GM21381 (cell line): ENCODE measurements at regions not wholly inside any gene's neighbourhood (a gene's known extent, or its start where the extent isn't known, plus 50 kb on each side); places are given as distances from the start of the nearest gene placed in this dataset.

ENCODE experiments used
- ATAC-seq: cut with Tn5 transposase; IDR thresholded peaks from one replicate; pipeline ENCODE4 v1.9.1; 2021; ENCODE audit warnings: mild to moderate bottlenecking, moderate library complexity; ENCODE audit not compliant: unreplicated experiment

DNA sequence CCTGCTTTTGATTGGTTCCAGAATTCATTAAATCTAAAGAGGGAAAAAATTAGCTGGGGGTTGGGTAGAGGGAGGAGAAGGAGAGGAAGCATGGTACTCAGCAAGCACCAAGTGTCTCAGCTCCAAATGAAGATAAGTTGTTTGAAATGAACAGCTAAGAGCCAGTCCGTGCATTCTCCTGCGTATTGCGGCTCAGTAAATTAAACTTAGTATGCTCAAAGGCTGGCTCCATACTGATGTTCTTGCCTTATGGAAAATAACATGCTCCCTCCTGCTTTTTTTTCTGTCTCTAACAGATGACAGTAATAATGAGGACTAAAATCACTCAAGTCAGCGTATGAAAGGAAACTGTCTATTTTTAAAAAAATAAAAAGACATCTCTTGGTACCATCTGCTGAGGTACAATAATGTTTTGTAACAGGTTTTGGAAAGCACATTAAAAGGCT lies 161.0 kb downstream of the SPATA31D1 start:
- ATAC-seq, result no peak

DNA sequence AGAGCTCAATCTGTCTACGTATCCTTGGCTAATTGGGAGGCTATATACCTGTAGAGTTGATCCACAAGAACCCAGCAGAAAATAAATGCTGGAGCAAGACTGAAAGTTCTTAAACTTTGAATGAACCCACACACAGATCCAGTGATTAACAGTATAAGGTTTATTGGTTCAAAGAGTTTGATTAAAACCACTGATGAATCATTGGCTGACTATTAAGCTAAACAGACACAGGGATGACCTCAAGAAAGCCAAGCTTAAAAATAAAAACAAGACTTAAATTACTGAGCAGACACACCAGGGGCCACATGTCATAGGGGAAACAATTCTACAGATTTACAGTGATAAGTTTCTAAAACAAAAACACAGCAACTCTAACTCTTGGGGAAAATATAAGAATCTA lies 163.6 kb downstream of the SPATA31D1 start:
- no peak for ATAC-seq

DNA sequence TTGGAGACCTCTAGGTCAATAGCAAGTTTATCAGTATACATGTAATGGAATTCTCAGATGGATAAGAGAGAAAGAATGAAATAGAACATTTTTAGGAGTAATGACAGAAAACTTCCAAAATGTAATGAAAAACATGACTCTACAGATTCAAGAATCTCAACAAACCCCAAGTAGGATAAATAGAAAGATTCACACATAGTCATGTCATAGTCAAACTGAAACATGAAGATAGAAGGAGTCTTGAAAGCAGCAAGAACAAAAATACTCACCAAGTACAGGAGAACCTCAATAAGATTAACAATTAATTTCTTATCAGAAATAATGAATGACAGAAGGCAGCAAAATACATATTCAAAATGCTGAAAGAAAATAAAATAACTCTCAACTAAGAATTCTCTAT lies 164.5 kb downstream of the SPATA31D1 start:
- no peak for ATAC-seq

DNA sequence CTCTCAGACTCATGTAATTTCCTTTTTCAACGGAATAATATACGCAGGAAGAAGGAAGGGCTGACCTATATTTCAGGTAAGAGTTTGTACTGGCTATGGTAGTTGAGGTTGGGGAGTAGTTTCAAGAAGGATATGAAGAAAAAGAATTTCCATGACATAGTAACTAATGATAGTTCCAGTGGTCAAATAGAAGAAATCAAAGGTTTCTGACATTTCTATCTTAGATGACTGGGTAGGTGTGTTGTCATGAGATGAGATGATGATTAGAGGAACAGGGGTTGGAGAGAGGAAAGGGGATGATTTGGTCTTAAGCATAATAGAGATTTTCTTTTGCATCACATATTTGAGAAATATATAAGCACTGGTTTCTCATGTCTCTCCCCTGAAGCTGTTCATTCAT lies 166.0 kb downstream of the SPATA31D1 start:
- ATAC-seq, result no peak

DNA sequence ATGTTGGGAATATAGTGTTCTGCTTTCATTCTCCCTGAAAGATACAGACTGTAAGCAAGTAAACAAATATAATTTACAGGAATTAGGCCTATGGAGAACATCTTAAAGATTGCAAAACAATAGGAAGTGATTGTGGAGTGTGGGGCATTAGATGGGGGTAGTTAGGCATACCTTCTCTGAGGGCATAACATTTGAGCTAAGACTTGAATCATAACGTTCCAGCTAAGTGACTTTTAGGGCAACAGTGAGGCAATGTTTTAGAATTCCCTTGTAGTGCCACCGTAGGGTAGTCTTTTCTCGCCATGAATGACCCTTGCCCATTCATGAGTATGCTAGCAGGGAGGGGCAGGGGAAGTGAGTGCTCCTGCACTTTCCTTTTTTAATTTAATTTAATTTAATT lies 173.3 kb downstream of the SPATA31D1 start:
- ATAC-seq, result no peak

DNA sequence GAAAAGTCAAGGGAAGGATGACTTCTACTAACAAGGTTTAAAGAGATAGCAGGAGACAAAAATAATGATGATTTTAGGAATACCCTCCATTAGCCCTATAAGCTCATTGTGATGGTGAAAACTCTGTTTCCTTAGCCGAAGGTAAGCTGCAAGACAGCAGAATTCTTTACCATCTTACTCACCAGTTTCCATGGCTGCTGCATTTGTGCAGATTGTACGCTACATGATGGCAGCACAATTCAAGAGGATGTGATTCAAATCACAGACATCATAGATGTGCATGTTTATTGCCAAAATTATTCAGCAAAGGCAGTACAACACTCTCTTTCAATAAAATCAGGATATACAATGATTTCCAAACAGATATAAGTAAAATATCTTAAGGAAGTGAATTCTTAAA lies 175.6 kb downstream of the SPATA31D1 start:
- ATAC-seq, result no peak

DNA sequence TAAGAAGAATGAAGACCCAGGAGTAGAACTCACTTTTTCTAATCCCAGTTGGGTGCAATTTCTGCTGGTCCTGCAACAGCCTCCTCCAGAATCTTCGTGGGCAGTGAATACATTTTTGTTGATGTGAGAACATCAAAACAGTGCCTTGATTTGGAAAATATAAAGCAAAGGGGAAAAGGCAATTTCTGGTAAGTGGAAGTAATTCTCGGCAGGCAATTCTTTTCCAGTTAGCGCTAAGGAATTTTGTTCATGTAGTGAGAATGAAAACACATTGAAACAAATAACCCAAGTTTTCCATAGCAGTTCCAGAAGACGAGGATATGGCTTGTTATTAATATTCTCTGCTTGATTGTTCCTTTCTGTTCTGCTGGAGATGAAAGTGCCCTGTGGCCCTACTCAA lies 178.7 kb downstream of the SPATA31D1 start:
- ATAC-seq, result no peak

DNA sequence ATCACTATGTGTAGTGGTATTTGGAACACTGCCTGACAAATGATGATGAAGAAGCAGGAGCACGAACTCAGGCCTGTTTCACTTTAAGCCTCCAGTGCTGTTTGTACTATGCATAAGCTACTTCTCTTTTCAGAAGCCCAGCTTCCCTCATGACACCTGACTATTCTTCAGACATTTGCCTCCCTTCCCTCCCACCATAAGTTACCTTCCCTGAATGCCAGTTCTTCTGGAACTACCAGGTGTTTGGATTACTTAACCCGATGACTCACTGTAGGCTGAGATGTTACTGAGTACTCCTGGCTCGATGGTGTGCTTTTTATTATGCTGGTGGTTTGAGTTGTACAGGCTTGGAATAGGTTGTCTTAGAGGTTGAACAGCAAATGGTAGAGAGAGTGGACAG lies 180.0 kb downstream of the SPATA31D1 start:
- no peak for ATAC-seq

DNA sequence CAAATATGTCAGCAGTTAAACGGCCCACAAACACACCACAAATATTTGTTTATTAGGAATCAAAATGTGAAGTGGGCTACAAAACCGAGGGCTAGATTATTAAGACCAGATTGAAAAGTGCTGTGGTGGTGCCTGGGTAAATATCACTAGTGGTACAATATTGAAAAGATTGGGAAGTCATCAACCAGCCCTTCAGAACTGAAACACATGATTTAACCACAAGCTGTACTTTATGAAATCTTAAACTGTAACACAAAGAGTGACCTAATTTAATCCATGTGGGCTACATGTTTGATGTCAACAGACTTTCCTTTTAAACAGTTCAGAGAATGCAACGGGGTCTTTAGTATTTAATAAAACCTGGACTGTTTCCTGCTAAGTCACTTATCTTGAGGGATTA lies 182.3 kb downstream of the SPATA31D1 start:
- no peak for ATAC-seq

DNA sequence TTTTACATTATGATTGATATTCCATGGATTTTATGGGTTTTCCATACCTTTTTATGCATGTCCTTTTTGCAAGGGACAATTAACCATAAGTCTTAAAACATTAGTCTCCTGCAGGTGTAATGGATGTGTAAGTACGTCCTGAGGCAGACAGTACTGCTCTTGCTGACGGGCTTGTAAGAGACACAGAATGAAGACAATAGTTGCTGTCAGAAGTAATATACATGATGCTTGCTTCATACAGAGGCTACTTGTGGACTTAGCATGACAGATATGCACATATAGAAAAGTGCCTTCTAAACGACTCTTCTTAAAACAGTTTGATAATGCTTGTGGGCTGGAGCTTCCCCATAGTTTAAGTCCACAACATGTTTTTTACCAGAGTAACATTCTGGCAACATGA lies 182.7 kb downstream of the SPATA31D1 start:
- ATAC-seq, result no peak

DNA sequence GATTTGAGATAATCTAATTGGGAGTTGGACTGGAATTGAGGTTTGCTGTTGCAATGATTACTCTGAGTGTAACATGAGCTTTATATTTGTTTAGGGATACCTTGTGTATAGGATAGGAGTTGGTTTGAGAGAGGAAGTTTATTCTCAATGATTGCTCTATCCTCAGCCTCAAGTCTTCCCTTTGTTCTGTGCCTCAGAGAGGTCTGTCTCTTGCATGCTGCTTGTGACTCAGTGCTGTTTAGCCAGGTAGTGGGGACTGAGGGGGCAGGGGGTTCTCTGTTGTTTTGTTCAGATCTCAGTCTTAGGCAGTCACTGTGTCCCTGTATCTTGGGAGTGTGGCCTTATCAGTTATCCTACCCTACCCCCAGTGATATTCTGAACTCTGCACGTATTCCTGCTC lies 192.1 kb downstream of the SPATA31D1 start:
- no peak for ATAC-seq

DNA sequence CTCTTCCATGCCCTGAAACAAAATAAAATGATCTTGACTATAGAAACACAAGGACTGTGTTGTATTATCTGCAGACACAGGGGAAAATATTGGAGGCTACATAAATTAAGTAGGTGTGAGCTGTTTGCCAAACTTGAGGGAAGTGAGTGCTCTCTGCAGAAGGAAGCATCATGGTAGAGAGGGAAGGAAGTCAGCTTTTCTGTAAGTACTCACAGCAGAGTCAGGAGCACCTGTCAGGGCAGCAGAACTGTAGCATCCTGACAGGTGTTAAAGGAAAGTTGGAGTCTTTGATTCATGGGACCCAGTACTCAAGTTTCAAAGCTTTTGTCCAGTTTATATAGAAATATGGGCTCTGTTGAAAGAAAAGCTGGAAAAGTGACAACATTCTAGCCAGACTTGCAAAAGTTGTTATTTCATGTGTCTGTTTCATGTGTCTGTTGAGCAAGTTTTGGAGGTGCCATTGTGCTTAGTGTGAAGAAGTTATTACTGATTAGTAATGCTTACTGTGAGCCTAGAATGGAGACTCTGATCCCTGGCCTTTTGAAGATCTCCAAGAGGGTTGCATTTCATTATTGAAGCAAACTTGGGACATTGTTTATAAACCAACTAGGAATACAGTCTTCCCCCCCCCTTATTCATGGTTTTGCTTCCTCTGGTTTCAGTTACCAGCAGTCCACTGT lies 194.7 kb downstream of the SPATA31D1 start:
- no peak for ATAC-seq

DNA sequence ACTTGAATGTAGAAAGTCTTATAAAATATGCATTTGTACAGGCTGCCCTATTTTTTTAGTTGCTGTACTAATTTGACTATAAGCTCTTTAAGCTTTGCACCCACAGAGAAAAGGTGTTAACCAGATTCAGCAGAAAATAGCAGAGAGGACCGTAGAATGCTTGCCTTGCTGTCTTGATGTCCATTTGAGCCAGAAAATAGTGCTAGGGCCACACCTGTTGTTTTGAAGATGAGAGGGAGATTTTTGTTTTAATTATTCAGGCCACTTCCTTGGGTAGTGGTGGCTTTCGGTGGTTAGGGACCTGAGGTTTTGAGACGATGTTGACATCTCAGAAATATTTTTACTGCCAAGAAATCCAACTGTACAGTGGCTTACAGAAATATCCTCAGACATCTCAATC lies 196.0 kb downstream of the SPATA31D1 start:
- ATAC-seq, result peak; percentile 81

DNA sequence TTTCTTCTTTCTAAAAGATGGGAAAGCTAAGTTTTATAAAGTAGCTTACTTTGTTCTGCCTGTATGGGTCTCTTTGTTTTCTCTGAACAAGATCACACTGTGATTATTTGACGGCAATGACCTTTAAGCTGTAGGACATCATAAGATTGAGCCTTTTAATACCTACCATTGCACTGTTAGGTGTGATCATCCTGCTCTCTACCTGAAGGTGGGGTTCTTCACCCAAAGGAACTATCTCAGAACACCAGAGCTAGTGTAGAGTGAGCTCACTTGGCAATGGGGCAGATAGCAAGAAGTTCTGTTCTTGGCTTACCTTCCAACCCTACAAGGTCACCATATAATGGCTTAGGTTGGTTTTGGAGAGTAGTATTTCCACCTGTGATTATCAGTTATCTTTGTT lies 200.2 kb downstream of the SPATA31D1 start:
- ATAC-seq, result no peak

DNA sequence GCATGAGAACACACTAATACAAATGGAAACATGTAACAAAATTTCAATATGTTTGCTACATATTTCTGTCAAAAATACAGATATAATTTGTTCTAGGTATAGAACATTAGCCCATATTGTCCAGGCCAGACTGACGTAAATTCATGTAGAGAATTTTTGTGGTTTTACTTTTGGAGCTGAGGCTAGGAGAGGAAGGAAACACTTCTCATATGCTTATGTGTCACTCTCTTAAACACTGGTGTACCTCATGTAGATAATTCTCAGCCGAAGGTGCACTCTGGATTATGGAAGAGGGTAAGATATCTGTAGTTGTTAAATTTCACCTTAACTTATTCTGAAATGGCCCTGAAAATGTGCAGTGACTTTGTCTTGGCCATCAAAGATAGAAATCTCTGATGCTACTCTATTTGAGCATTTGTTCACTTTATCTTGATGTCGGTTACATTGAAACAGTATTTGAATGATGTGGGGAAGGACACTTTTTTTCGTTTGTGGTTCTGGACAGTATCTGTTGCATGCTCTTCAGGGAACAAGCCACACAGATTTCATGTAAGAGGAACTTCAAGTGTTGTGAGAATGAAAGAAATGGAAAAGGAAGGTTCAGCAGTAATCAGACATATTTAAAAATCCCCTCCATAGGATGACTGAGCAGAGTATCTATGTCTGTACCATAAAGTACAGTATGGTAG lies 202.7 kb downstream of the SPATA31D1 start:
- ATAC-seq, result no peak

DNA sequence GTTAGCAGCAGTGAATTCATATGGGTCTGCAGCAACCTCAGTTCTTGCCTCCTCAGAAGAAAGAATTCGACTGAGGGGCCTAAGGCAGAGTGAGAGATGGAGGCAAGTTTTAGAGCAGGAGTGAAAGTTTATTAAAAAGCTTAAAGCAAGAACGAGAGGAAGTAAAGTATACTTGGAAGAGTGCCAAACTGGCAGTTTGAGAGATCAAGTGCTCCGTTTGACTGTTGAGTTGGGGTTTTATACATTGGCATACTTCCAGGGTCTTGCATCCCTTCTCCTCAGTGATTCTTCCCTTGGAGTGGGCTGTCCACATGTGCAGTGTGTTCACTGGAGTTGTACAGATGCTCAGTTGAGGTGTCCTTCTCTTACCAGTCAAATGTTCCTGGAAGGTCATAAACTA lies 203.6 kb downstream of the SPATA31D1 start:
- ATAC-seq, result no peak

DNA sequence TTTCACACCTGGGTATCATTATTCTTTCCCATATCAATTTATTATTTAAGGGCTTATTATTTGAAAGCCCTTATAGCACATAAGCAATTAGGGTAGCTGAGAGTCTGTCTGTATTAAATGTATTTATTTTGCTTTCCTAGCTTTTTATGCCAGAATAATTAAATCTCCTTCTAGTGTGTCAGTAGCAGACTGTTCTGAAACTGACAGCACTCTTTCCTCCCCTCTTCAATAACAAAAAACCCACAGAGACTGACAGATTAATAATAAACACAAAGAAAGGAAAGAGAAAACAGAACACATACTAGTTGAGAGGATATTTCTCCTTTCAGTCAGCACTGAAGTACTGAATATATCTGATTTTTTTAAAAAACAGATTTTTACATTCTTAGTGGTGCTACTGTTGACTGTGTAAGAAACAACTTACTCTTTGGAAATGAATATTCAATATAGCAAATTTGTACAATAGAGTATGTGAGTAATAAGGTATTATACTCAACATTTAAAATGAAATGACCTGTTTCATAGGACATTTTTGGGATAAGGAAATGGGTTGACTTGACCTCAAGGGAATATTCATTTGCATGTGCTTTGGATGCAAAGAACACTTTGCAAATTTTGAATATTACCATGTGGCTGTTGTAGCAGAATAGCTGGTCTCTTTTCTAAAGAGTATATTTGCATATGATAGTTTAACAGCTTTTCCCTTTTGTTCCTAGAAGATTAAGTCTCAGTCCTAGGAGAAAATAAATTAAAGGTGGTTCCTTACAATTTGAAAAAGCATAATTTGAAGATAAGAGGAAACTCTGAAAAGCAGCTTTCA lies 208.3 kb downstream of the SPATA31D1 start:
- ATAC-seq, result no peak

DNA sequence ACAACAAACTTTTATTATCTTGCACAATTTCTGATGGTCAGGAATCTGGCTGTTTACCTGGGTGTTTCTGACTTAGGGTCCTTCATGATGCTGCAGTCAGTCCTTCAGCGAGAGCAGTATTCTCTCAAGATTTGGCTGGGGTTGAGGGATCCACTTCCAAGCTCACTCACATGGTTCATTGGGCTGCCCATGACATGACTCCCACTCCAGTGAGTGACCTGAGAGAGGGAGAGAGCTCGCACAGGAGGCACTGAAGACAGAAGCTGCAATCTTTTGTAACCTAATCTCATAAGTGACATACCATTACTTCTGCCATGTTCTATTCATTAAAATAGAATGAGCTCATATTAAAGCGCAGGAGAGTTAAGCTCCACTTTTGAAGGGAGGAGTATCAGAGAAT lies 212.6 kb downstream of the SPATA31D1 start:
- no peak for ATAC-seq

DNA sequence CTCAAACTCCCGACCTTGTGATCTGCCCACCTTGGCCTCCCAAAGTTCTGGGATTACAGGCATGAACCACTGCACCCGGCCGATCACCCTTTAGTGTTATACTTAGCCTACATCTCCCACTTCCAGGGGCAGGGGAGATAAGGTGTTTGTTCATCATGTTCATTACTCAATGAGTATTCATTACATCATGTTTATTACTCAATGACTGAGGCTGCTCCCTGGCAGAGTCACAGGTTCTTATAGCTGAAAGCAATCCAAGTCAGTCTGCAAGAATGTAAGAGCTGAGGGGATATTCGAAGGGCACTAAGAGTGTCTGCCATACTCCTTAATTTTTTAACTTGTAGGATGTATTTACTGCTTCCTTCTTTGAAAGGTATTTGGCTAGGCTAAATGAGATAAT lies 214.2 kb downstream of the SPATA31D1 start:
- ATAC-seq, result no peak

DNA sequence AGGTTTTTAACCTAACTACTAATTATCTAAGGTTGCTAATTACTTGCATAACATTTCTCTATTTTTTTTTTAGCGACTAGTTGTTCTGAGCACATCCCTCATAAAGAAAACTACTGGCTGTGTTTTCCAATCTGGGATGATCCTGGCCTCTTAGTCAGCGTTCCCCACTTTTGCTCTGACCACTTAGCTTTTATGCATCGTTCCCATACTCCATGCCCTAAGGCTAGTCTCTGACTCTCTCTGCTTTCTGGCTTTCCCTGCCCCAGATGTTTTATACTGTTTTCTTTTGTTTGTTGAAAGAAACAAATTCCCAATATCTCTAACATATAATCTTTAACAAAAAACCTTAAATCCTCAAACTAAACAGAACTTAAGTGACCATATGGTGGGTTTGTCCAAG lies 217.9 kb downstream of the SPATA31D1 start:
- no peak for ATAC-seq

DNA sequence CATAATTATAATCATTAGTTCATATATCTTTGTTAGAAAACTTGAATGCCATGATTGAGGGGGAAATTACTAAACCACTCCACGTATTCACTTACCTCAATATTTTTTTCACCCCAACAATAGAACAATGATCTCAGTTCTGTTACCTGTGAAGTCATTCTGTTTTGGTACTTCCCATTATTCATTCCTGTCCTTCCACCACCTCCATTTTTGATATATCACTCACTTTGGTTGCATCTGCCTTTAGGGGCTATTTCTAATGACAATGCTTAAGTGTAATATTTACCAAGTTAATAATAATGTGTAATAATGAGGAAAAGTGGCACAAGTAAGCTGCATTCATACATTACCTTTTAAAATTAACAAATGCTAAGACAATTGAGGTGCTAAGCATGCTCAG lies 218.4 kb downstream of the SPATA31D1 start:
- ATAC-seq, result no peak
